GM10266 (cell line): ENCODE measurements at regions not wholly inside any gene's neighbourhood (a gene's known extent, or its start where the extent isn't known, plus 50 kb on each side); places are given as distances from the start of the nearest gene placed in this dataset.

Experiments
- DNase-seq: peaks from one replicate; pipeline ENCODE4 v3.0.0; 2012; ENCODE audit errors: extremely low spot score
- TF ChIP-seq, protein P1 (sequence below): IDR thresholded peaks from 2 replicates; pipeline ENCODE4 v1.5.1; 2012; ENCODE audit warnings: mild to moderate bottlenecking, low read depth; ENCODE audit not compliant: control insufficient read depth, insufficient read depth; ENCODE audit errors: missing control alignments

DNA sequence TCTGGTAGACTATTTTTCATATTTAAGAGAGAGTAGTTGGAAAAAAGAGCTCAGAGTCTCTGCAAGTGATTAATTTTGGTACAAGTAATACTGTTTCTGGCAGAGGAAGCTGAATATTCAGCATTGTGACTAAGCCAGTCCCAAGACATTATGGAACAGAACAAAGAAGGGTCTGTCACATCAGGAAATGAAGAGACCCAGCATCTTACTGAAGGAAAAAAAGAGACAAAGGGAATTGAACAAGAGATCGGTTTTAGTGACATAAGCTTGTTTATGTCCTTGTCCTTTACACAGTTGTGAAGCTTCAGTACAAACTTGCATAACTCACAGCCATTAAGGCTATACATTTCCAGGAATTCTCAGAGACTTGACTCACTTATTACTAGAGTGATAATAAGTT lies 568.5 kb upstream of the SLC8A1 start:
- DNase-seq = no peak
- TF ChIP-seq, protein P1, sequence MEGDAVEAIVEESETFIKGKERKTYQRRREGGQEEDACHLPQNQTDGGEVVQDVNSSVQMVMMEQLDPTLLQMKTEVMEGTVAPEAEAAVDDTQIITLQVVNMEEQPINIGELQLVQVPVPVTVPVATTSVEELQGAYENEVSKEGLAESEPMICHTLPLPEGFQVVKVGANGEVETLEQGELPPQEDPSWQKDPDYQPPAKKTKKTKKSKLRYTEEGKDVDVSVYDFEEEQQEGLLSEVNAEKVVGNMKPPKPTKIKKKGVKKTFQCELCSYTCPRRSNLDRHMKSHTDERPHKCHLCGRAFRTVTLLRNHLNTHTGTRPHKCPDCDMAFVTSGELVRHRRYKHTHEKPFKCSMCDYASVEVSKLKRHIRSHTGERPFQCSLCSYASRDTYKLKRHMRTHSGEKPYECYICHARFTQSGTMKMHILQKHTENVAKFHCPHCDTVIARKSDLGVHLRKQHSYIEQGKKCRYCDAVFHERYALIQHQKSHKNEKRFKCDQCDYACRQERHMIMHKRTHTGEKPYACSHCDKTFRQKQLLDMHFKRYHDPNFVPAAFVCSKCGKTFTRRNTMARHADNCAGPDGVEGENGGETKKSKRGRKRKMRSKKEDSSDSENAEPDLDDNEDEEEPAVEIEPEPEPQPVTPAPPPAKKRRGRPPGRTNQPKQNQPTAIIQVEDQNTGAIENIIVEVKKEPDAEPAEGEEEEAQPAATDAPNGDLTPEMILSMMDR = no peak

GRCh38 chr2:41024816-41025215 lies 572.9 kb upstream of the SLC8A1 start:
- DNase-seq = no peak
- TF ChIP-seq, protein P1 = no peak

GRCh38 chr2:41026613-41027012 lies 574.7 kb upstream of the SLC8A1 start:
- TF ChIP-seq, protein P1 = no peak
- DNase-seq = no peak

DNA sequence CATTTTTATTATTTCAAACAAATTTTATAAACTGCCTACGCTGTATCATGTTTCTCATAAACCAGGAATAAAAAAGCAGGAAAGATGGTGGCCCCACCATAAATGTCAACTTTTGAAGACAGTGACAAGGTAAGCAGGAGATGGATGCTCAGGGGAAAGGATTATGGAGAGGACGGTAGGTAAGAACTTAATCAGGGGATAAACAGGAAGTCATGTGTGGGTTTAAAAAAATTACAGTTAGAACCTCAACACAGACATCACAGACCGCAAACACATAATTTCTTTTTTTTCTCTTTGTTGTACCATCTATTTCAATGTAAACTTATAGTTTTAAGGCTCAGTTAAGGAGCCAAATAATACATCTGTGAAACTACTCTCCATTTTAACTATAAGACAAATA lies 575.2 kb upstream of the SLC8A1 start:
- TF ChIP-seq, protein P1 = no peak
- no peak for DNase-seq

DNA sequence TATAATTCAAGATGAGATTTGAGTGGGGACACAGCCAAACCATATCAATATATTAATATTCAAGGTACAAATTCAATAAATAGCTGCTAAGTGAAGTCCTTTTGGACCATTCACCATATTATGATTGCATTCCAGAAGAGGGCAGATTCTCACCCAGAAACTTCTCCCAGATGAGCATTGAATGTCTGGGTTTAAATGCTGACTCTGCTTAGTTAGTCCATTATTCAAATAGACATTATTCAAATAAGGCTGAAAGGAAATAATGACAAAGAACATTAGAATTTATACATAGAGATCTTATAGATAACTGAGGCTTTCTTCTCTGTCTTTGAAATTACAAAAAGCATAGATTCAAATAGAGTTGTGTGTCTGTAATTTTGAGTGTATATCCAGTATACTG lies 579.4 kb upstream of the SLC8A1 start:
- TF ChIP-seq, protein P1 = no peak
- DNase-seq = no peak

- TF ChIP-seq, protein P1 = no peak
- no peak for DNase-seq
Observed at GRCh38 chr2:41032715-41033114, 580.8 kb upstream of the SLC8A1 start.

DNA sequence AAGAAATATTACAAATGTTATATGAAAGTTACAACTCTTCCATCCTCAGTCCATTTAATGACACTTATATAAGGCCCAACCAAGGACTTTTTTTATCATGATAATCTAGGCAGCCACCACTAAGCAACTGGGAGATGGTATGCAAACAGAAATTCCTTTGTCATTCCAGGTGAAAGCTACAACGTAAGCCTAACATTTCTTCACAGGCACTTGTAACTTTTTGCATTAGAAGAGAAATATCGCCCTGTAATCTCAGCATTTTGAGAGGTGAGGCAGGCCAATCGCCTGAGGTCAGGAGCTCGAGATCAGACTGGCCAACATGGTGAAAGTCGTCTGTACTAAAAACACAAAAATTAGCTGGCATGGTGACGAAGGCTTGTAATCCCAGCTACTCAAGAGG lies 581.2 kb upstream of the SLC8A1 start:
- no peak for DNase-seq
- TF ChIP-seq, protein P1 = no peak
